NCI-H748 (cell line): ENCODE measurements at regions not wholly inside any gene's neighbourhood (a gene's known extent, or its start where the extent isn't known, plus 50 kb on each side); places are given as distances from the start of the nearest gene placed in this dataset.

ENCODE experiments used
- DNase-seq: peaks from one replicate; lab custom pipeline; 2025; ENCODE audit not compliant: unreplicated experiment; lab: John Stamatoyannopoulos, UW

- no peak for DNase-seq
Observed at GRCh38 chr2:137823196-137823595, 141.1 kb upstream of the HNMT start.

- no peak for DNase-seq
Observed at GRCh38 chr2:137824501-137824900, 139.8 kb upstream of the HNMT start.

GRCh38 chr2:137826373-137827372 lies 137.6 kb upstream of the HNMT start:
- no peak for DNase-seq

- DNase-seq = no peak
Observed at GRCh38 chr2:137828624-137829023, 135.6 kb upstream of the HNMT start.

- peak; percentile 20 for DNase-seq
Observed at GRCh38 chr2:137829251-137829650, 135.0 kb upstream of the HNMT start.

- no peak for DNase-seq
Observed at GRCh38 chr2:137834760-137835379, 129.4 kb upstream of the HNMT start.

GRCh38 chr2:137836671-137837070 lies 127.6 kb upstream of the HNMT start:
- DNase-seq = no peak

GRCh38 chr2:137837830-137838229 lies 126.4 kb upstream of the HNMT start:
- DNase-seq = no peak

- peak; percentile 42 for DNase-seq
Observed at GRCh38 chr2:137838255-137839092, 125.8 kb upstream of the HNMT start.

GRCh38 chr2:137842430-137842829 lies 121.8 kb upstream of the HNMT start:
- DNase-seq = no peak

- no peak for DNase-seq
Observed at GRCh38 chr2:137842952-137843351, 121.3 kb upstream of the HNMT start.

GRCh38 chr2:137845422-137845821 lies 118.9 kb upstream of the HNMT start:
- no peak for DNase-seq

GRCh38 chr2:137846993-137847392 lies 117.3 kb upstream of the HNMT start:
- DNase-seq = no peak

GRCh38 chr2:137847443-137847842 lies 116.8 kb upstream of the HNMT start:
- no peak for DNase-seq

- no peak for DNase-seq
Observed at GRCh38 chr2:137857881-137858280, 106.4 kb upstream of the HNMT start.

- no peak for DNase-seq
Observed at GRCh38 chr2:137862651-137863050, 101.6 kb upstream of the HNMT start.

GRCh38 chr2:137865954-137866540 lies 98.2 kb upstream of the HNMT start:
- DNase-seq = peak; percentile 65

- no peak for DNase-seq
Observed at GRCh38 chr2:137870682-137871081, 93.6 kb upstream of the HNMT start.

- no peak for DNase-seq
Observed at GRCh38 chr2:137872577-137872976, 91.7 kb upstream of the HNMT start.

- peak; percentile 87 for DNase-seq
Observed at GRCh38 chr2:137873536-137874244, 90.6 kb upstream of the HNMT start.
